Uterus (tissue), 2 donors: ENCODE measurements at regions not wholly inside any gene's neighbourhood (a gene's known extent, or its start where the extent isn't known, plus 50 kb on each side); places are given as distances from the start of the nearest gene placed in this dataset.

ENCODE experiments used
- POLR2A ChIP-seq, 2 donors: fragments of 450-650 bp; IDR thresholded peaks; one replicate each; pipeline ENCODE4 v1.6.1; 2016; ENCODE audit warnings: antibody characterized with exemption in 2 of 2, mild to moderate bottlenecking in 1 of 2, moderate library complexity in 1 of 2
- TF ChIP-seq, protein P1 (sequence below), 4 experiments: fragments of 200-600 bp in 2 of 4; fragments of 450-650 bp in 2 of 4; sonication (generic) in 2 of 4; IDR thresholded peaks; one replicate each; pipeline ENCODE4 v1.5.1; 2016 to 2019; ENCODE audit warnings: antibody characterized with exemption in 4 of 4, mild to moderate bottlenecking in 2 of 4, moderate library complexity in 1 of 4

DNA sequence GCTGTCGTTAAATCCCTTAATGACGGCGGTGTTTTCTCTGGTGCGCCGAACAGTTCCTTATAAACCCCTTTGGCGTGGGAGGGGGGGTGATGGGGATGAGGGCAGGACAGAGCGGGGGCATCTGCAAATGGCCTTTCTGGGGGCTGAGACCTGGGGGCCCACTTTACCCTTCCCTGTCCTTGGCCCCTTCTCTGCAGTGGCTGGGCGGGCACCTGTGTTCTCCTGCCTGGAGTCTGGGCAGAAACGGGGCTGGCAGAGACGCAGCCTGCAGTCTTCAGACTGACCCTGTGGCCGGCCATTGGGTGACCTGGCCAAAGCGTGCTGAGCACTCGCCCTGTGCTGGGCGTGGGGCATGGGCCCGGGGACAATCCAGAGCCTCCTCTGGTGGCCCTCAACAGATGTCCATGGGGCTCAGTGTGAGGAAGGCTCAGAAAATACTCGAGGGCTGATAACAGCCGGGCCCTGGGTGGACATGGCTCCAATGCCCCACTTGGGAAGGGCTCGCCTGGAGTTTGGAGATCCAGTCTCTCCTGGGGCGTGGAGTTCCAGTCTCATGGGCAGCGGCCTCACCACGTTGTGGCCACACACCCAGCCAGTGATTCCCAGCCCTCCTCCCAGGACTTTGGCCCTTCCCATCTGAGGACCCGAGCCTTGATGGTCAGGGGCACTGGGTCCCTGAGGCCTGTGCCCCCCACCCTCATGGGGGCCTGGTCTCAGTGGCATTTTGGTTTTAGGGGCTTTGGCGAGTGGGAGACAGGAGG, 50.8 kb upstream of the ACTRT2 start:
- TF ChIP-seq, protein P1, sequence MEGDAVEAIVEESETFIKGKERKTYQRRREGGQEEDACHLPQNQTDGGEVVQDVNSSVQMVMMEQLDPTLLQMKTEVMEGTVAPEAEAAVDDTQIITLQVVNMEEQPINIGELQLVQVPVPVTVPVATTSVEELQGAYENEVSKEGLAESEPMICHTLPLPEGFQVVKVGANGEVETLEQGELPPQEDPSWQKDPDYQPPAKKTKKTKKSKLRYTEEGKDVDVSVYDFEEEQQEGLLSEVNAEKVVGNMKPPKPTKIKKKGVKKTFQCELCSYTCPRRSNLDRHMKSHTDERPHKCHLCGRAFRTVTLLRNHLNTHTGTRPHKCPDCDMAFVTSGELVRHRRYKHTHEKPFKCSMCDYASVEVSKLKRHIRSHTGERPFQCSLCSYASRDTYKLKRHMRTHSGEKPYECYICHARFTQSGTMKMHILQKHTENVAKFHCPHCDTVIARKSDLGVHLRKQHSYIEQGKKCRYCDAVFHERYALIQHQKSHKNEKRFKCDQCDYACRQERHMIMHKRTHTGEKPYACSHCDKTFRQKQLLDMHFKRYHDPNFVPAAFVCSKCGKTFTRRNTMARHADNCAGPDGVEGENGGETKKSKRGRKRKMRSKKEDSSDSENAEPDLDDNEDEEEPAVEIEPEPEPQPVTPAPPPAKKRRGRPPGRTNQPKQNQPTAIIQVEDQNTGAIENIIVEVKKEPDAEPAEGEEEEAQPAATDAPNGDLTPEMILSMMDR (IDR thresholded peaks at IDR 0.05) = no peak
- TF ChIP-seq POLR2A (IDR thresholded peaks at IDR 0.05) = no peak
